HT1080 (cell line): ENCODE measurements at regions not wholly inside any gene's neighbourhood (a gene's known extent, or its start where the extent isn't known, plus 50 kb on each side); places are given as distances from the start of the nearest gene placed in this dataset. TPM values are rescaled to one million over a fixed set of nuclear protein-coding genes. Genes with fewer than 3 reads are reported as not detected.

ENCODE experiments used
- DNase-seq: peaks from one replicate; pipeline ENCODE4 v3.0.0-alpha.2; 2015; ENCODE audit warnings: low read depth
- small RNA-seq: library from RNA; depleted of rRNA; stranded (forward); fragments of <200 nt; gene quantifications from one replicate; pipeline ENCODE3, GENCODE V24; 2014

DNA sequence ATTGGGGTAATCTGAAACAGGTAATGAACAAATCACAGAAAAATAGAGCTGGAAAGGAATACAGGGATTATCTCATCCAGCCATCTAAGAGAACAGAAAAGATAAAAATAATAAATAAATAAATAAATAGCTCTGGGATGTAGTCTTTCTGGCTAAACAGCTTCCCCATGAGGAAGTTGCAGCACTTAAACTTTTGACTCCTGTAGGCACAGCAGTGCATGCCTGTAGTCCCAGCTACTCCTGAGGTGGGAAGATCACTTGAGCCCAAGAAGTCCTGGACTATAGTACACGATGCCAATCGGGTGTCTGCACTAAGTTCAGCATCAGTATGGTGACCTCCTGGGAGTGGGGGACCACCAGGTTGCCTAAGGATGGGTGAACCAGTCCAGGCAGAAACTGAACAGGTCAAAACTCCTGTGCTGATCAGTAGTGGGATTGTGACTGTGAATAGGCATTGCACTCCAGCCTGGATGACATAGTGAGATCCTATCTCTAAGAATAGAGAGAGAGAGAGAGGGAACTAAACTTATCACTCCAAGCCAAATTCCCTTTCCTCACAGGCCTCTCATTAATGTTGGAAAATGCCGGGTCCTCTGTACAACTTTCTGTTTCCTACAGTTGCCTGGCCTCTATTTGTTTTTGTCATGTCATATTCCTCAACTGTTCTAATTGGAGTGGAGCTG, 61.7 kb upstream of the CDK13 start:
- DNase-seq: no peak

DNA sequence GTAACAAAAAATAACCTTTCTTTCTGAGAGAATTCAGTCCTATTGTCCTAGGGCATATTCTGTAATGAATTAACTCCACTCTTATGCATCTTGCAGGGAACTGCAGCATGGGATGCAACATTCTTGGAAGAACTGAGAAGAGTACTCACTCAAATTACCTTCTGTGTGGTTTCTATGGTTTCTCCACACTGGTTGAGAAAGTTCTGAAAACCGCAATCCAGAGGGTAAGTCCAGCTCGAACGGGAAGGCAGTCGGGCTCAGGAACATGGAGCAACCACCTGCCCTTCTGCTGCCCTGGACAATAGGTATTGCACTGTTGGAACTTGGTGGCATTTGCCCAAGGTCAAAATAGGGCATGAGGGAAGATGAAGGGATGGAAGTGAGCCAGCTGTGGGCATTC, 59.6 kb upstream of the CDK13 start:
- no peak for DNase-seq

- no peak for DNase-seq
Observed at GRCh38 chr7:39891894-39892293, 58.2 kb upstream of the CDK13 start.

GRCh38 chr7:39892361-39892760, 57.7 kb upstream of the CDK13 start:
- no peak for DNase-seq

DNA sequence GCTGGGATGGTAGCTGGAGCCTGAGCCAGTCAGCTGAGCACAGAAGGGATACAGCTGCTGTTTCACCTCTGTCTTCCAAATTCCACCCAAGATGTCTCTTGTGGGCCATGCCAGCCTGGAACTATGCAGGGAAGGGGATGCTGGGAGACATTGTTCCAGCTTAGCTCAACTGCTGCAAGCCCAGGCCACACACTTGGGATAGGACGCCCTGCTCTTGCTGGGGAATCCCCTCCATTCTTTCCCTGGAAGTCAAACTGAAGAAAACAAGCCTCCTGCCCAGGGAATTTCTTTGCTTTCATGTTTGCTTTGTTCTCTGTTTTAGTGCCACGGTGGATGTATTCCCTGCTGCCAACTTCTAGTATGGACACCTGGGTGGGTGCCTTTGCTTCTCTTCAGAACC, 55.2 kb upstream of the CDK13 start:
- DNase-seq: no peak

DNA sequence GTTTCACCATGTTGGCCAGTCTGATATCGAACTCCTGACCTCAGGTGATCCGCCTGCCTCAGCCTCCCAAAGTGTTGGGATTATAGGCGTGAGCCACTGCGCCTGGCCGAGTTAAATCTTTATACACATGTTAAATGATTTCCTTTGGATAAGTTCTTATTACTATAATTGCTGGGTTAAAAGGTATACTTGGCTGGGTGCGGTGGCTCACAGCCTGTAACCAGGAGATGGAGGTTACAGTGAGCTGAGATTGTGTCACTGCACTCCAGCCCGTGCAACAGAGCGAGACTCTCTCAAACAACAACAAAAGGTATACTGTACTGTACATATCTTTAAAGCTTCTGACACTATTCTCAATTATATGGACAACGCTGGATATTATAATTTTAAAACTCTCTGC, 53.2 kb upstream of the CDK13 start:
- DNase-seq: no peak

DNA sequence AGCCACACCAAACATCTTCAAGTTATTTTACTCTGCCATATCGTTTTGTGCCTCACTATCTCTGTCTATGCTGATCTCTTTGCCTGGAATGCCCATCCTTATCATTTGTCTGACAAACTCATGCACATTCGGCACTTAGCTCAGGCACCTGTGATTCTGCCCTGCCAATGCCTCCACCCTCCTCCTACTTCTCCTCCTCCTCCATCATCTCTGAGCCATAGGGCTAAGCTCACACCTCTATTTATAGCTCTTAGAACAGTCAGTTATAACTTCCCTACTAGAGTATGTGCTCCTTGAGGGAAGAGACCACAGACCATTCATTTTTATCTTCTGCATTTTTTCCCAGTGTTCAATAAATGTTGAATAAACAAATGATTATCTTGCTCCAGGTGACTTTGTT, 51.2 kb upstream of the CDK13 start:
- DNase-seq: no peak

Small RNA genes in the stretch of these regions (small RNA-seq; reads per million reads assigned to genes)
- not detected for gene RN7SL496P
- gene RNU6-719P: not detected
